ENCODE measurements at regions not wholly inside any gene's neighbourhood (a gene's known extent, or its start where the extent isn't known, plus 50 kb on each side); places are given as distances from the start of the nearest gene placed in this dataset.

DNA sequence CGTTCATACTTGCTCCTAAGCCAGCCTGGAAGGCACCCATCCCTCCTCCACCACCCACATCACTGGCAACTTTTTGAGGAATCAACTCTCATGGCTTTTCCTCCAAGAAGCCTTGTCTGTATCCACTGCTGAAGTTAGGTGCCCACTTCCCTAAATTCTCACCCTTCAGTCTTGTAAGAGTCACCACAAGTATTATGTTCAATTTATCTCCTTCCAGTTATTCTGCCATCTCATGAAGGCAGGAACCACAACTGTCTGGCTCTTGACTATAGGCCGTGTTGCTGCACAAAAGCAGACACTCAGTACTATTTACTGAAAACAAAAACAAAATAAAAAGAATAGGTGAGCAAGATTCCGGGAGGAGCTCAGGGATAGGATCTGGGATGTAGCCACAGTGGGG is 234.8 kb downstream of the CYRIA start:
- Histone ChIP-seq H3K27ac (ENCODE audit: low read depth in 2 of 2, low read length in 1 of 2) (no peak overlapping the region), H3K79me2 (ENCODE audit: insufficient read depth) (no peaks in the 10 kb centered on the region), H3K4me3 (ENCODE audit: low read depth in 2 of 2, low read length in 1 of 2) (no peak overlapping the region), H3K9me2 (no peaks in the 10 kb centered on the region), H4K20me1 (ENCODE audit: insufficient read depth) (no peaks in the 10 kb centered on the region), H3K9ac (no peak overlapping the region), H3K9me3 (peaks cover 5% of the 10 kb centered on the region; the same call in 1 of the 2 replicates), H3K4me1 (ENCODE audit: control insufficient read depth in 1 of 2, insufficient read depth in 2 of 2, low read depth in 1 of 2, low read length in 1 of 2) (no peaks in the 10 kb centered on the region; a peak in 1 of 4 replicates), H3K36me3 (replicated peaks in 1 of 2; ENCODE audit: control insufficient read depth in 1 of 2, insufficient read depth in 2 of 2, low read length in 1 of 2) (no peaks in the 10 kb centered on the region), H2AFZ (ENCODE audit: low read depth) (no peak overlapping the region), H3K27me3 (ENCODE audit: insufficient read depth) (no peaks in the 10 kb centered on the region), H3K4me2 (no peak overlapping the region), H3F3A (replicated peaks; ENCODE audit: insufficient read depth) (no peaks in the 10 kb centered on the region)
- POLR2A ChIA-PET: no interaction called here
- DNase-seq: no peak
- CTCF ChIA-PET: interaction anchor here (0.7 to 1.4 kb wide), 3 partner anchors 11 to 77 kb away, joined by 3 read pairs; no protein-coding TSS in a partner anchor
- no peak for TF ChIP-seq ELF1 (IDR thresholded peaks at IDR 0.05)
- no peak for TF ChIP-seq NFIC (IDR thresholded peaks at IDR 0.05; ENCODE audit: borderline replicate concordance)
- TF ChIP-seq, protein P1, sequence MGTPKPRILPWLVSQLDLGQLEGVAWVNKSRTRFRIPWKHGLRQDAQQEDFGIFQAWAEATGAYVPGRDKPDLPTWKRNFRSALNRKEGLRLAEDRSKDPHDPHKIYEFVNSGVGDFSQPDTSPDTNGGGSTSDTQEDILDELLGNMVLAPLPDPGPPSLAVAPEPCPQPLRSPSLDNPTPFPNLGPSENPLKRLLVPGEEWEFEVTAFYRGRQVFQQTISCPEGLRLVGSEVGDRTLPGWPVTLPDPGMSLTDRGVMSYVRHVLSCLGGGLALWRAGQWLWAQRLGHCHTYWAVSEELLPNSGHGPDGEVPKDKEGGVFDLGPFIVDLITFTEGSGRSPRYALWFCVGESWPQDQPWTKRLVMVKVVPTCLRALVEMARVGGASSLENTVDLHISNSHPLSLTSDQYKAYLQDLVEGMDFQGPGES (IDR thresholded peaks at IDR 0.05; ENCODE audit: low read depth, low read length): no peak
- TF ChIP-seq, protein P2, sequence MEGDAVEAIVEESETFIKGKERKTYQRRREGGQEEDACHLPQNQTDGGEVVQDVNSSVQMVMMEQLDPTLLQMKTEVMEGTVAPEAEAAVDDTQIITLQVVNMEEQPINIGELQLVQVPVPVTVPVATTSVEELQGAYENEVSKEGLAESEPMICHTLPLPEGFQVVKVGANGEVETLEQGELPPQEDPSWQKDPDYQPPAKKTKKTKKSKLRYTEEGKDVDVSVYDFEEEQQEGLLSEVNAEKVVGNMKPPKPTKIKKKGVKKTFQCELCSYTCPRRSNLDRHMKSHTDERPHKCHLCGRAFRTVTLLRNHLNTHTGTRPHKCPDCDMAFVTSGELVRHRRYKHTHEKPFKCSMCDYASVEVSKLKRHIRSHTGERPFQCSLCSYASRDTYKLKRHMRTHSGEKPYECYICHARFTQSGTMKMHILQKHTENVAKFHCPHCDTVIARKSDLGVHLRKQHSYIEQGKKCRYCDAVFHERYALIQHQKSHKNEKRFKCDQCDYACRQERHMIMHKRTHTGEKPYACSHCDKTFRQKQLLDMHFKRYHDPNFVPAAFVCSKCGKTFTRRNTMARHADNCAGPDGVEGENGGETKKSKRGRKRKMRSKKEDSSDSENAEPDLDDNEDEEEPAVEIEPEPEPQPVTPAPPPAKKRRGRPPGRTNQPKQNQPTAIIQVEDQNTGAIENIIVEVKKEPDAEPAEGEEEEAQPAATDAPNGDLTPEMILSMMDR (IDR thresholded peaks at IDR 0.05): no peak
- TF ChIP-seq, protein P3, sequence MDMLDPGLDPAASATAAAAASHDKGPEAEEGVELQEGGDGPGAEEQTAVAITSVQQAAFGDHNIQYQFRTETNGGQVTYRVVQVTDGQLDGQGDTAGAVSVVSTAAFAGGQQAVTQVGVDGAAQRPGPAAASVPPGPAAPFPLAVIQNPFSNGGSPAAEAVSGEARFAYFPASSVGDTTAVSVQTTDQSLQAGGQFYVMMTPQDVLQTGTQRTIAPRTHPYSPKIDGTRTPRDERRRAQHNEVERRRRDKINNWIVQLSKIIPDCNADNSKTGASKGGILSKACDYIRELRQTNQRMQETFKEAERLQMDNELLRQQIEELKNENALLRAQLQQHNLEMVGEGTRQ (IDR thresholded peaks at IDR 0.05; ENCODE audit: borderline replicate concordance, low read depth, low read length): no peak
- TF ChIP-seq RAD21 (IDR thresholded peaks at IDR 0.05; ENCODE audit: low read length): no peak
- no peak for TF ChIP-seq SIN3A (IDR thresholded peaks at IDR 0.05; ENCODE audit: borderline replicate concordance, low read depth, low read length)
- TF ChIP-seq, protein P4, sequence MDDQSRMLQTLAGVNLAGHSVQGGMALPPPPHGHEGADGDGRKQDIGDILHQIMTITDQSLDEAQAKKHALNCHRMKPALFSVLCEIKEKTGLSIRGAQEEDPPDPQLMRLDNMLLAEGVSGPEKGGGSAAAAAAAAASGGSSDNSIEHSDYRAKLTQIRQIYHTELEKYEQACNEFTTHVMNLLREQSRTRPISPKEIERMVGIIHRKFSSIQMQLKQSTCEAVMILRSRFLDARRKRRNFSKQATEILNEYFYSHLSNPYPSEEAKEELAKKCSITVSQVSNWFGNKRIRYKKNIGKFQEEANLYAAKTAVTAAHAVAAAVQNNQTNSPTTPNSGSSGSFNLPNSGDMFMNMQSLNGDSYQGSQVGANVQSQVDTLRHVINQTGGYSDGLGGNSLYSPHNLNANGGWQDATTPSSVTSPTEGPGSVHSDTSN (IDR thresholded peaks at IDR 0.05): no peak
- TF ChIP-seq FOXM1 (IDR thresholded peaks at IDR 0.05; ENCODE audit: low read depth): no peak
- TF ChIP-seq SMC3 (IDR thresholded peaks at IDR 0.05; ENCODE audit: low read depth, low read length): no peak
- no peak for TF ChIP-seq CHD2 (IDR thresholded peaks at IDR 0.05; ENCODE audit: low read length, partially characterized antibody)
- no peak for TF ChIP-seq GABPA (IDR thresholded peaks at IDR 0.05; ENCODE audit: low read depth)
- TF ChIP-seq FOXJ3 (CRISPR knock-in tag; IDR thresholded peaks at IDR 0.05): no peak
- no peak for TF ChIP-seq RXRA (IDR thresholded peaks at IDR 0.05; ENCODE audit: borderline replicate concordance, low read depth)
- no peak for TF ChIP-seq YY1 (IDR thresholded peaks at IDR 0.05; ENCODE audit: low read depth)
- TF ChIP-seq, protein P5, sequence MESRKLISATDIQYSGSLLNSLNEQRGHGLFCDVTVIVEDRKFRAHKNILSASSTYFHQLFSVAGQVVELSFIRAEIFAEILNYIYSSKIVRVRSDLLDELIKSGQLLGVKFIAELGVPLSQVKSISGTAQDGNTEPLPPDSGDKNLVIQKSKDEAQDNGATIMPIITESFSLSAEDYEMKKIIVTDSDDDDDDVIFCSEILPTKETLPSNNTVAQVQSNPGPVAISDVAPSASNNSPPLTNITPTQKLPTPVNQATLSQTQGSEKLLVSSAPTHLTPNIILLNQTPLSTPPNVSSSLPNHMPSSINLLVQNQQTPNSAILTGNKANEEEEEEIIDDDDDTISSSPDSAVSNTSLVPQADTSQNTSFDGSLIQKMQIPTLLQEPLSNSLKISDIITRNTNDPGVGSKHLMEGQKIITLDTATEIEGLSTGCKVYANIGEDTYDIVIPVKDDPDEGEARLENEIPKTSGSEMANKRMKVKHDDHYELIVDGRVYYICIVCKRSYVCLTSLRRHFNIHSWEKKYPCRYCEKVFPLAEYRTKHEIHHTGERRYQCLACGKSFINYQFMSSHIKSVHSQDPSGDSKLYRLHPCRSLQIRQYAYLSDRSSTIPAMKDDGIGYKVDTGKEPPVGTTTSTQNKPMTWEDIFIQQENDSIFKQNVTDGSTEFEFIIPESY (IDR thresholded peaks at IDR 0.05; ENCODE audit: borderline replicate concordance, low read depth): no peak
- no peak for TF ChIP-seq TAF1 (IDR thresholded peaks at IDR 0.05; ENCODE audit: borderline replicate concordance, low read depth, low read length)
- TF ChIP-seq FOSL2 (IDR thresholded peaks at IDR 0.05; ENCODE audit: borderline replicate concordance, low read depth): no peak
- TF ChIP-seq EZH2phosphoT487 (IDR thresholded peaks at IDR 0.05; ENCODE audit: borderline replicate concordance, low read depth): no peak
- WGBS (ENCODE audit: low lambda C conversion rate): 10% methylated on average over 3 of the region's 3 CpGs
